Endothelial cell of umbilical vein (primary cell): ENCODE measurements at regions not wholly inside any gene's neighbourhood (a gene's known extent, or its start where the extent isn't known, plus 50 kb on each side); places are given as distances from the start of the nearest gene placed in this dataset.

ENCODE experiments used
- EZH2 ChIP-seq: IDR thresholded peaks from 2 replicates; pipeline ENCODE4 v1.6.1; 2012; ENCODE audit warnings: borderline replicate concordance, low read depth, mild to moderate bottlenecking, moderate library complexity, low read length, inconsistent platforms; ENCODE audit not compliant: severe bottlenecking
- JUN ChIP-seq: IDR thresholded peaks from 2 replicates; pipeline ENCODE4 v1.6.1; 2011; ENCODE audit warnings: borderline replicate concordance, low read depth; ENCODE audit not compliant: insufficient read length, insufficient read depth
- POLR2A ChIP-seq: IDR thresholded peaks from 2 replicates; pipeline ENCODE4 v1.6.1; 2012; ENCODE audit warnings: low read depth, mild to moderate bottlenecking, control low read depth, low read length
- TF ChIP-seq, protein P1 (sequence below), 2 donors: IDR thresholded peaks; 1 replicate in 1 of 2; 2 replicates in 1 of 2; pipeline ENCODE4 v1.5.1; 2011; ENCODE audit warnings: low read length in 2 of 2, mild to moderate bottlenecking in 2 of 2, moderate library complexity in 2 of 2, control low read depth in 1 of 2, inconsistent platforms in 1 of 2, low read depth in 1 of 2; ENCODE audit not compliant: insufficient read depth in 1 of 2; ENCODE audit errors: extremely low read depth in 1 of 2
- TF ChIP-seq, protein P2 (sequence below): IDR thresholded peaks from 2 replicates; pipeline ENCODE4 v1.6.1; 2011; ENCODE audit not compliant: insufficient read depth, insufficient read length

DNA sequence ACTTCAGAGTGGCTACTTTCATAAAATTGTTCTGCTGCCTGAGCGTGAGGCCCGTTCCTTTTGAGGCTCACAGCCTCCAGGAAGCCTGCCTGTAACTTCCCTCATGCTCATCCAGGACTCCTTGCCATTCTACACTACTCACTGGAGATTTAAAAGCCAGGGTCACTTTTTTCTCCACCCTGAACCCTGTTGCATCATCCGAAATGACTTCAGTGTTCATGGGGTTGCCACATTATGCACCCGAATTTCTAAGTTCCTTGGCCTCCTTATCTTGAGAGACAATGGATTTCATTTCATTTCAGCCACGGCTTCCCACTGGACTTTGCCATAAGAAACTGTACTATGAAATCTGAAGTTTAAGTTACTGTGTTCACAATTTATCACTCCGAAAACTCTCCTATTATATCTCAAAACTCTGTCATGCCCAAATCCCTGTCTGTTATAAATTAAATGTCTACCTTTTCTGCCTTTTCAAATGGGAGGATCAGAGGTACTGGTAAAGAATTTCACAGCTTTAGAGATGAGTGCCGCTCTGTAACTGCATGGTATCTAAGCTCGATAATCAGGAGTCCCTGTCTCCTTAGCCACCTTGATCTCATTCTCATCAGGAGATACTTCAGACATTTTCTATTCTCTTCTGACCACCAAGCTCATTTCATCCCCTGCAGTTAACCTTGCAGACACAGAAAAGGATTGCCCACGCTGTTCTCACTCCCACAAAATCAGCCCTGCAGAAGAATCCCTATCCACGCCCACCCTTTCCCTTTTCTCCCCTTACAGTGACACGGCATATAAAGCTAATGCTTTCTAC lies 59.9 kb downstream of the TRIML1 start:
- TF ChIP-seq, protein P1, sequence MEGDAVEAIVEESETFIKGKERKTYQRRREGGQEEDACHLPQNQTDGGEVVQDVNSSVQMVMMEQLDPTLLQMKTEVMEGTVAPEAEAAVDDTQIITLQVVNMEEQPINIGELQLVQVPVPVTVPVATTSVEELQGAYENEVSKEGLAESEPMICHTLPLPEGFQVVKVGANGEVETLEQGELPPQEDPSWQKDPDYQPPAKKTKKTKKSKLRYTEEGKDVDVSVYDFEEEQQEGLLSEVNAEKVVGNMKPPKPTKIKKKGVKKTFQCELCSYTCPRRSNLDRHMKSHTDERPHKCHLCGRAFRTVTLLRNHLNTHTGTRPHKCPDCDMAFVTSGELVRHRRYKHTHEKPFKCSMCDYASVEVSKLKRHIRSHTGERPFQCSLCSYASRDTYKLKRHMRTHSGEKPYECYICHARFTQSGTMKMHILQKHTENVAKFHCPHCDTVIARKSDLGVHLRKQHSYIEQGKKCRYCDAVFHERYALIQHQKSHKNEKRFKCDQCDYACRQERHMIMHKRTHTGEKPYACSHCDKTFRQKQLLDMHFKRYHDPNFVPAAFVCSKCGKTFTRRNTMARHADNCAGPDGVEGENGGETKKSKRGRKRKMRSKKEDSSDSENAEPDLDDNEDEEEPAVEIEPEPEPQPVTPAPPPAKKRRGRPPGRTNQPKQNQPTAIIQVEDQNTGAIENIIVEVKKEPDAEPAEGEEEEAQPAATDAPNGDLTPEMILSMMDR (IDR thresholded peaks at IDR 0.05; ENCODE audit: extremely low read depth in 1 of 2, insufficient read depth in 1 of 2, low read depth in 1 of 2, low read length in 2 of 2): no peak
- no peak for TF ChIP-seq EZH2
- TF ChIP-seq, protein P2, sequence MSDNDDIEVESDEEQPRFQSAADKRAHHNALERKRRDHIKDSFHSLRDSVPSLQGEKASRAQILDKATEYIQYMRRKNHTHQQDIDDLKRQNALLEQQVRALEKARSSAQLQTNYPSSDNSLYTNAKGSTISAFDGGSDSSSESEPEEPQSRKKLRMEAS: no peak
- no peak for TF ChIP-seq JUN
- TF ChIP-seq POLR2A: no peak
